IPS DF 4.7 (cell line): ENCODE measurements at regions not wholly inside any gene's neighbourhood (a gene's known extent, or its start where the extent isn't known, plus 50 kb on each side); places are given as distances from the start of the nearest gene placed in this dataset.

ENCODE experiments used
- DNase-seq: peaks from one replicate; pipeline ENCODE4 v3.0.0-alpha.2; 2013; ENCODE audit warnings: low spot score; ENCODE audit errors: extremely low read depth

DNA sequence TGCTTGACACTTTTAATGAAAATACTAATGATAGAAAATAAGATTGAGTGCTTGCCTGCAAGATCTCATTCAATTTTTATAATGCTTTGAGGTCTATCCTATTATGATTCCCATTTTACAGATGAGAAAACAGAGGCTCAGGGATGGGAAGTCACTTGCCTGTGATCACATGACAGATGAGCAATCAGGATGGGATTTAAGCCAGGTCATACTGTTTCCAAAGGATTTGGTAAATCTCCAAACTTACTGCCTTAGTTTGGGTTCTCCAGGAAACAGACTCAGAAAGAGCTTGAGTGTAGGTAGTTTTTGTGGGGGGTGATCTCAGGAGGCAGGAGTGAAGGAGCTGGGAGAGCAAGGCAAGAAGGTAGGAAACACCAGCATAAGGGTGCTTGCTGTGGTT, 456.3 kb downstream of the MAFB start:
- DNase-seq: no peak

DNA sequence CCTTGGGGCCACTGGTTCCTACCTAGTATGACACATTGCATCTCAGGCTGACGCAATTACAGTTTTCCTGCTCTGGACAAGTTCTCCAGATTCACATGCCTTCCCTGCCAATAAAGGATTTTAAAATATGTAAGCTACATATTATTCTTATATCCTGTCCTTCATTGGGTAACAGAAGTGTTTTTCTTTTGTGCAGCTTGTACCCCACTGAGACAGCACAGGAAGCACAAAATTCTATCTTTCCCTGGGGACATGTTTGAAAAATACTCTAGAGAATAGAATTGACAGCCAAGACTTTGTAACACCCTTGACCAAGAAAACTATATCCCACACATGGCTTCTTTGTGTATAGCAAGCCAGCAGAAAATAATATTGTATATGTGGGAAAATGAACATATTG, 456.8 kb downstream of the MAFB start:
- no peak for DNase-seq

DNA sequence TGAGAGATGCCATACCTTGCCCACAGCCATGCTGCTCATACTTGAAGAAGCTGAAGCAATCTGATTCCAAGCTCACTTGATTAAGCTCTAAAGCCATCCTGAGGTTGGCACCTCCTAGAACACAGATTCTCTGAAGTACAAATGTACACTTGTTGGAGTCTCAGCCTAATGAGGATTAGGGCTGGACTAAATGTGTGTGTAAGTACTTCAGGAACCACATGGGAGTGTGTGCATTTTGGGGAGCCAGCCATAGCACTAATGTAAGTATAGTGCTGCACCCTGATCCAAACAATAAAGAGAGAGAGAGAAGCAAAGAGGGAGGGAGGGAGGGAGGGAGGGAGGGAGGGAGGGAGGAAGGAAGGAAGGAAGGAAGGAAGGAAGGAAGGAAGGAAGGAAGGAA, 458.6 kb downstream of the MAFB start:
- no peak for DNase-seq

DNA sequence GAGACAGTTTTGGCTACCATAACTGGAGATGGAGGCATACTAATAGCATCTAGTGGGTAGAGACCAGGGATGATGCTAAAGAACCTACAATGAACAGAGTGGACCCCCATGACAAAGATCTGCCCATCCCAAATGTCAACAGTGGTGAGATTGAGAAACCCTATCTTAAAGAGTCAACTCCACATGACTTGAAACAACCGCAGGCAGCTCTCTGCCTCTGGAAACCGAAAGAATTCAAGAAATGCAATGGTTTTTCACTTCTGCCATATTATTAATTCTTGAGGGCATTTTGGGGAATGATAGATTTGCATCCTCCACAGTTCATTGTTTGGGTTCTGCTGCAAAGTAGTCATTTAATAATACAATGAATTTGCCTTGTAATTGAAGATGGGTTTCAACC, 463.4 kb downstream of the MAFB start:
- DNase-seq: no peak

DNA sequence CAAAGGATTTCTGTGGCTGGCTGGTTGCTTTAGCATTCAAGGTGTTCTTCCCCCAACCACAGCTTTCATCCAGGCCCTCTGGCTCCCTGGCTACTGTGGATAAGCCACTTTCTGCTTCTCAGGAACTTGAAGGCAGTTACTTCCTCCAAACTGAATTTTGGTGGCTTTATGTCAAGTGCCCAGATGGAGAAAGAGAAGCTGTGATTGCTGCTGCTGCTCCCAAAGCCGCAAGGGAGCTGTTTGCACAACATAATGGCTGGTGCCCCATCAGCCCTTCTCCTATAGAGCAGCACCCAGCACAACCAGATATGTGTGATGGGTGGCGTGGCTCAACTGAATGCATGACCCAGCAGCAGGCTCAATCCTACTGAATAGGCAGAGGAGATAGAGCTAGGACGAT, 465.2 kb downstream of the MAFB start:
- DNase-seq: no peak

DNA sequence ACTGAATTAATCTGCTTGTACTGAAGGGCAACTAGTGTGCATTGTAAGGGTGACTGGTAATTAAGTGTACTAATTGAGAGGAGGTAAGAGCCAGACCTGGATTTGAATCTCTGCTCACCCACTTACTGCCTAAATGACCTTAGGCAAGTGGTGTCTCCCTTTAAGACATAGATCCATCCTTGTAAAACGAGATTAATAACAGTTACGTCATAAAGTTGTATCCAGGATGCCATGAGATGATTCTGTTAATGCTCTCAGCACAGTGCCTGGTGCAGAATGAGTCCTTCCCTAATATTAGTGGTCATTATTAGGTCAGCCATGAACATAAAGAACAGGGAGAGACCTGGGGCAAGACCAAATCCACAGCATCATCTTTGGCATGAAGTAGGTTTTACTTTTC, 470.1 kb downstream of the MAFB start:
- DNase-seq: no peak

DNA sequence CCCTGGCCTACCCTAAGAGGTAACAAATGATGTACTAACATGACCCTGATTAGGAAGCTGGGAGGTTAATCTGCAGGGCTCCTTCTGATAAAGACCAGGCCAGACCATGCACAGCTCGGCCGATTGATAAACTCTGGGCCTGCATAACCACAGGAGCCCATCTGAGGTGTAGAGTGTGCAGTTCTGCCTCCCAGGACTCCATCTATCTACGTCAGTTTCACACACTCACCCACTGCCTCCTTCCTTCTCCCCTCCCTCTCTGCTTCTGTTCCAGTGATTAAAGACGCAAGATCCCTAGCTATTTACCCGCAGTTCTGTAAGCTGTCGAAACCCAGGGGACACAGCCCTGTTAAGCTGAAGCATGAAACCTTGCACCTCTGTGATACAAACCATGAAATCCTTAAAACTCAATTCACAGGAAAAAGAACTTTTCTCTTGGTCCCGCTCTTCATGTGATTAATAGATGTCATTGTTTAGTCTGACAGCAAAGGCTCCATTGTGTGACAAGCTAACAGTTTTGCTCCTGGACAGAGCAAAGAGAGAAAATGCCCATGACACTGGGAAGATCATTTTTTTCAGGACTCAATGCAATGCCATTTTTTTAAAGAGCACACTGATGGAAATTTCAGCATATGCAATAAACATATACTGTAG, 470.6 kb downstream of the MAFB start:
- DNase-seq: no peak

DNA sequence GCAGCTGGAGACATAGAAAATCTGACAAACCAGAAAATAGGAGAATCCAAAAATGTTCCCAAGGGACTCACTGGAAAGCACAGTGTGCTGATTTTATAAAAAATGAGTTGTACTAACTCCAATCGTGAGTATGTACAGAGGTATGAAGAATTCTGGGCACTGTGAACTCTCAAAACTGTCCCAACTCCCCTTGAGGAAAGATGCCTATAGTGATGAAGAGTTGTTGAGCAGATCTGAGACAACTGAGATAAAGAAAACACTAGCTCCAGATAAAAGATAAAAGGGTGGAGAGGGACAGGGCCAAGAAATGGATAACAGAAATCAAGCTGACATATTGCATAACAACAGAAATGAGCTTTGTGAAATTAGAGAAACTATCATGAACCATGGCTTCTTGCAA, 481.4 kb downstream of the MAFB start:
- DNase-seq: no peak

DNA sequence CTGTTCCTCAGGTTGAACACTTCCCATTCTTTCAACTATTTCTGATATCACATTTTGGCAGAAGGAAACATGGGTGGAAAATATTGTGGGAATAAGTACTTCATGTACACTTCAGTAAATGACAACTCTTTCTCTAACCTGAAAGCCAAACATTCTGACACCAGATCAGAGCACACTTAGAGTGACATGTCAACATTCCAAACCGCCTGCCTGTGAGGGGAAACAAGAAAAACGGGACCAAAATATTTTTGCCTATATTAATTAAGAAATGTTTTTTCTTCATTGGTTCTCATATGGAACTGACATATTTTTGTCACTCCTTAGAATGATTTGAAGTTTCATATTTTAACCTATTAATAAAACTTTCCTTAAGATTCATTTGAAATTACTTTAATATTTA, 483.1 kb downstream of the MAFB start:
- DNase-seq: no peak

DNA sequence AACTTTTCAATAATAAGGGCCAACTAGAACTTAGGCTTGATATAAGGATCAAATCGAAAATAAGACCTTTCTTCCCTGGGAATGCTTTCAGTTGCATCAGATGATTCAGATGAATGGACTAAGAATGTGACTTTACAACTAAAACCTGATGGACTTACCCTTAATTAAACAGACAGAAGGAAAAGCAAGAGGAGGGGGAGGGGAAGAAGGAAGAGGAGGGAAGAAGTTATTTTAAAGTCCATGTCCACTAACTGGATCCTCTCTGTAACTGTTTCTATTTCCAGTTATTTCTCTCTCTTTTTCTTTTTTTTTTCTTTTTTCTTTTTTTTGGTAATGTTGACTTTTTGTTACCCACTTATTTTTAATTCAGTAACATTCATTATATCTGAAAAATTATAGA, 486.0 kb downstream of the MAFB start:
- DNase-seq: no peak

DNA sequence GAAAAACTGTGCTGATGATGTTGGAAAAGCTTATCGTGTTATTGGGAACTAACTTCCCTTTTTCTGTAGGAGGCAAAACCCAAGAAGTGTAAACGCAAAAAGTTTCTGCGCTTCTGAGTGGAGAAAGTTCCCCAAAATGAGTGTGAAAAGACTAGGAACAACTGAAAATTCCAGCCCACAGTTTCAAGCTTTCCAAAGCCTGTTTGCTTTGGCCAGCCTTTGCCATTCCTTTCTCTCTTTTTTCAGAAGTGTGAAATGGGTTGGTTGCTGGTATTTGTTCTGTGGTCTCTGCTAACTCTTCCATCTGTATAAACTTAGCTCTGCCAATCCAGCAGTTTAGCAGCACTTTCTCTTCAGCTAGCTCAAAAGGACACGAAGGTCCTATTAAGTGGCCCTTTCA, 491.3 kb downstream of the MAFB start:
- DNase-seq: no peak

DNA sequence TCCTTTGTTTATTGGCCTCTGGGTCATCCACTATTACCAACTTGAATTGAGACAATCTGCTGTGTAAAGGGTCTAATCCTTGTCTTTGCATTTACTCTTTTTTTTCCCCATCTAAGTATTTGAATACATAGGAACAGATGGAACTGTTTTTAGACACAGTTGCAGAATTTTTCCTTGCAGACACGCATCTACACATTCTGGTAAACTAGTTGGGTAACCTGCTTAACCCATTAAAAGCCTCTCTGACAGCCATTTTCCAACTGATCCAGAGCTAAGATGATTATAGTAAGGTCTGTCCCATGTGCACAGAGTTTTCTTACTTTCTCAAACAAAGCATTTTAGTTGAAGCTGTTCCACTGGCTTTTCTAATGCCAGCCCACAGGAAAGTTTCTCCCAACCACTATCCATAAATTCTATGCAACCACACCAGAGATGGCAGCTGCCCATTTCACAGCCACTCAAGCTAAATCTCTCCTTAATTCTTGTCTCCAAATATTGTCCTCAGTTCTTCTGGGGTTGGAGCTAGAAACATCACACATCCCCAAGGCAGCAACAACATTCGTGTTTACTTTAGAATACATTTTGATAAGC, 492.1 kb downstream of the MAFB start:
- no peak for DNase-seq

DNA sequence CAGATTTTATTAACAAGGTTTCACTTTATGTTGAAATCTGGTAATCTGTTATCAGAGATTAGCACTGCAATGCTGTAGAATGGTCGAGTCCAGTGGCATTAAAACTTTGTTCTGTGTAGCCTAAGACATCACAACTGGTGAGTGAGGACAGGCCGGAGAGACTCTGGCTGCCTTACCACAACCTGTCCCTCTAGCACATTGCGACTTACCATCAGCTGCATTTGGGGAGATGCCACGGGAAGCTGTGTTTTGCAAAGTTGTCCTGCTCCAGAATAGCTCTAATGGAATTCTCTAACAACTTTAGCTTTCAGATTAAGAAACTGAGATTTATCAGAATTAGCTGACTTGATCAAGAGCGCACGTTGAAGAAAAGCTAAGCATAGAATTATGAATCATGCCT, 493.3 kb downstream of the MAFB start:
- no peak for DNase-seq

DNA sequence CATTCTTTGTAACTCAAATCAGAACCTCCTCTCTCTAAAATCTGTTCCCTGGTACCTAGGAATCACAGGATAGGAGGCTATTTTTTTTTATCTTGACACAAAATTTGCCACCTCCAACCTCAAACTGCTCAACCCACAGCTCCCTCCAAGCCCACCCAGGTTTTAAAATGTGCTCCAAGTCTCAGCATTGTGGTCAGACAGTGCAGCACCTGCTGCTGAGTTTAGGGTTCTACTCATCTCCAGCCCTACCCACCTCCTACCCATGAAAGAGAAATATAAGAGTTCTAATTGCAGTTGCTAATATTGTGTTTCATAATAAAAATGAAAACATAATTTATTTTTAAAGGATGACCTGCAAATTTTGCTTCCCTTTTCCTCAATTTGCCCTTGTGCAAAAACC, 496.5 kb downstream of the MAFB start:
- no peak for DNase-seq

DNA sequence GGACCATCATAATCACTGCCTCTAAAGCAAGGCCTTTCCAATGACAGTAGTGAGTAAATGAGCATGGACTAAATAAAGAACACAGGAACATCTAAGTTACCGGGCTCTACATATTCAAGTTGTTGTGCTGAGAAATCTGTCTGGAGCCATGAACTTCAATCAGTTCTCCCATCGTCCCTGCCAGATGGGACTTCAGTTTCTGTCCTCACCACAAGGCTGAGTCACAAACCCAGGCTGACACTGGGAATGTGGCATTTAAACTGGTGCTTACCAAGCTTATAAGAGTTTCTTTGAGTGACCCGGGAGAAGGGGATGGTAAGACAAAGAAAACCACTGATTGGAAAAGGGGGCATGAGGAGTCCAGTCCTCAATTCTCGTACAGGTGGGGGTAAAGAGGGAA, 497.0 kb downstream of the MAFB start:
- no peak for DNase-seq

DNA sequence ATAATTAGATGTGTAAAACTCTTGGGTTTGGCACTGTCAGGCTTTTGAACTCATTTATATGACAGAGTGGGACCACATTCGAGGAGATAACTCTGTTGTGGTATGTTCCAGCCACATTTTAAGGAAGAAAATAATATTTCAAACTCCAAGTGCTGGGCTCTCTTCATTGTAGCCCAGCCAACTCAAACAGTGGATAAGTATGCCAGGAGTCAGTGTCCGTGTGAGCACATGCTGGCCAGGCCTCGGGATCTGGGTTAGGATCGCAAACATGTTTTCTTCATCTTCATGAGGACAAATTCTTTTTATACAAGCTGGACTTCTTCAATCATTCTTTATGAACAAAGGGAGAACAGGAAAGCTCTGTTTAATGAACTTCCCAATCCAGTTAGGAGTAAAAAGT, 497.5 kb downstream of the MAFB start:
- no peak for DNase-seq

DNA sequence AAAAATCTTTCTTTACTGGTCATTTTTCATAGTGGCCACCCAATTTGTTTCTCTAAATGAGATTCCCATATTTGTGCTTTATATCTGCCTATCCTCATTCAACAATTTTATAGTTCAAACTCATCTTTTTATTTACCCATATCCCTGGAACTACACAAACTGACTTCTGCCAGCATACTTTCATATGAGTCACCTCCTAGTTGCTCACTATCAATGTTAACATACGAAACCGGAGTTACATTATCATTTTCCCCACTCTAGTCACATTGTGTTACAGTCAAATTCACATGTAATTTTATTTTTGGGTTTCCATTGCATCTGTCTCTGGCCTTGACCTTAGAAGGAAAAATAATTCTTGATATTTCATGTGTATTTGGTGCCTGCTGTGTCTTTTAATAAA, 499.4 kb downstream of the MAFB start:
- no peak for DNase-seq

DNA sequence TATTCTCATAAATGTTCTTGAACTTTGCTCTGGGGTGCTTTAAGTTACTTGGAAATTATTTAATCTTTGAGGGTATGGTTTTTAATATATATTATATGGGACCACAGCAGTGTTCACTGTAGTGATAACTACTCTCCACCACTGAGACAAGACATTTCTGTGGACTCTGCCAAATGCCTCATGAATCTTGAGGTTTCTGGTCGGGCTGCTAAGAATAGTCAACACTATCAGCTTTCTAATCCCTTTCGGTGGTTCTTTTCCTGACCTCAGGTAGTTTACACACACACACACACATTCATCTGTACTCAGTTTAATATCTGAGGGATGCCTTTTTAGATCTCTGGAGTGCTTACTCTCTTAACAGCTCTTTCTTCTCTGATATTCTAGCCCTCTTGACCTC, 500.7 kb downstream of the MAFB start:
- DNase-seq: no peak

DNA sequence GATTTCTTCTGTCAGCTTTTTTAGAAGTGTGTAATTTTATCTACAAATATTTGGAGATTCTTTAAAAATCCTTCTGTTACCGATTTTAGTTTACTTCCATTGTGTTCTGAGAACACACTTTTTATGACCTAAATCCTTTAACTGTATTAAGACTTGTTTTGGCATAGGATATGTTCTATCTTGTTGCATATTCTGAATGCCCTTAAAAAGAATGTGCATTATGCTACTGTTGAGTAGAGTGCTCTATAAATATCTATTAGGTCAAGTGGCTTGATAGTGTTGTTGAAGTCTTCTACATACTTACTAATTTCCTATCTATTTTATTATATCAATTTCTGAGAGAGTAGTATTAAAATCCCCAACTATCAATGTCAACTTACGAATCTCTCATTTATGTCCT, 502.2 kb downstream of the MAFB start:
- no peak for DNase-seq

DNA sequence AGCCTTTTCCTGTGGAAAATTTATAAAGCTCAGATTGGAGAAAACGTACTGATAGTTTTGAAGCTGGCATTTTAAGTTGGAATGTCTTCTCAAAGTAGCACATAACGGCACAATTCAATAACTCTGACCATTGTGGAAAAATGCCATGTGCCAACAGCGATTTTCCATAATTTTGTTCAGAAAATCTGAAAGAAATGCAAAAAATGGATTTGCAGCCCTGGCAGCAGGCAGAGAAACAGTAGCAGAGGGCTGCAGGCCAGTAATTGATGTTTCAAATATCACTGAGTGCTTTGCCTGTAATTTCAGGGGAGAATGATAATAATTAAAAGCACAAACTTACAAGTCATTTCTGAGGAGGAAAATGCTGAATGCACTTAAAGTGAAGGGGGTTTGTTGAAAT, 507.4 kb downstream of the MAFB start:
- no peak for DNase-seq

DNA sequence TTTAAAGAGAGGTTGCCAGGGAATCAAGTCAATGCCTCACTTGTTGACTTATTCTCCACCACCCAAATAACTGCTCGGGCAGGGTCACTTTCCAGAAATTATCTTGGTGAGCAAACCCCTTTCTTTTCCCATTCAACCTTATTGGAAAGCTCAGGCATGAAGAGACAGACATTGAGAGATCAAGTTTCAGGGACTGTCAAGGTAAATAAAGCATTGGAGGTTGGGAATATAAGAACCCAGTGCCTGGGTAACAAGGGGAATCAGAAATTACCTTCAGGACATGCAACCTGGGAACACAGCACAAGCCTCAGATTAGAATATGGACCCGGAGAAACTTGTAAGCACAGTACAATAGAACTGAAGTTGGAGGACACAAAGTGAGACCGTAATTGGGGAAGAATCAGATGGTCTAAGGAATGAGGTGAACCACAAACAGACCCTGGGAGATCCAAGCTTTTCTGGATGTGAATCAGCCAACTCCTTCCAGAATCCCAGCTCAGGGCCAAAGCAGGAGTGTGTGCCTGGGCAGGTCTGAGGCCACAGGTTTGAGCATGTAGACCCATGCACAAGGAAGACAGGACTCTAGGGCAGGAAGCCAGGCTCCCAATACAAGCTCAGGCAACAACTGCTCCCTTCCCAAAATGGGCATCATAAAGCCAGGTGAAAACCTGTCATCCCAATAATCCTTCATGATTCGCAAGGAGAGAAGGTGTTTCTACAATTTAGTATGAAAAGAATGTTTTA, 512.8 kb downstream of the MAFB start:
- DNase-seq: no peak

DNA sequence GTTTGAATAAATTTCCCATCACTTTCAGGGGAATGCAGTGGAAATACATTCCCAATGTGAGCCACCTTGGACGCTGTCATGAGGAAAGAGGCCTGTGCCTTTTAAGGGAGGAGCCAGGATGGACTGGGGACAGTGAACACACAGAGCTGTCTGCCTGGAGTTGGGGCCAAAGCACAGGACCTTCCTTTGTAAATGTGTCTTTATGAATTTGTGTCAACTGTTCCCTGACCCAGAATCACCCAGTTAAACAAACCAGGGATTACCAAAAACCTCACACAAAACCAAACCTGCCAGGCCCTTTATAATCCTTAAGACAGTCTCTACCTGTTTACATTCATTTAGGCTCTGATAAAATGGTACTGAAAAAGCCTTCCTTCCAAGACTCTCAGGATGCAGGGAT, 513.7 kb downstream of the MAFB start:
- no peak for DNase-seq

DNA sequence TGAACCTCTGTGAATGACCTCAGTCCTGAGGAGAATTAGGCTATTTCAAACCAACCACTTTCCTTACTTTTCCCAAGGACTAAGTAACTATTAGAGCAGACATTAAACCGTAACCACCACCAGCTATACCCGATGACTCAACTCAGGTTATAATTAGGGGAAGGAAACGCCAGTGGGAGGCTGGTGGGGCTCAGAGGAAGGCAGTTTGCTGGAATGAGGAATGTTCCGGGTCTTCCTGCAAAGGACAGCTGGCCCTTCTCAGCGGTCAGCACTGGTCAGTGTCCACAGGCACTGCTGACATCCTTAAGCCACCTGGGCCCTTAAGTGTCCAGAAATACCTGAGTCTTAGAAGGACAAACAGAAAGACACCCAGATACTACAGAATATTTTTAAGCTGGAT, 515.2 kb downstream of the MAFB start:
- no peak for DNase-seq
